ENCODE measurements at regions not wholly inside any gene's neighbourhood (a gene's known extent, or its start where the extent isn't known, plus 50 kb on each side); places are given as distances from the start of the nearest gene placed in this dataset.

DNA sequence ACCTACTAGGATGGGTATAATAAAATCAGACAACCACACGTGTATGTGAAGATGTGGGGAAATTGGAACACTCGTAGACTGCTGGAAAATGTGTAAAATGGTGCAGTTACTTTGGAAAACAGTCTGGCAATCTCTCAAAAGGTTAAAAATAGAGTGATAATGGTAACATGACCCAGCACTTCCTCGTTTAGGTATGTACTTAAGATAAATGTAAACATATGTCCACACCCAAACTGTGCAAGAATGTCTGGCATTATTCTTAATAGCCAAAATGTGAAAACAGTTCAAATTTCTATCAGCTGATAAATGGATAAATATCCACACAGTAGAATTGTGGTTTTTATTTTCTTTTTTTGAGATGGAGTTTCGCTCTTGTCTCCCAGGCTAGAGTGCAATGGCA, 272.8 kb downstream of the ZNF248 start:
- Mint-ChIP-seq H3K27ac (no peak overlapping the region), H3K36me3 (no peaks in the 10 kb centered on the region), H3K4me3 (no peak overlapping the region), H3K4me1 (ENCODE audit: unreplicated experiment) (no peaks in the 10 kb centered on the region), H3K27me3 (no peaks in the 10 kb centered on the region), H3K9me3 (peaks cover 9% of the 10 kb centered on the region)
- no peak for DNase-seq (ENCODE audit: extremely low spot score, unreplicated experiment)
- TF ChIP-seq, protein P1, sequence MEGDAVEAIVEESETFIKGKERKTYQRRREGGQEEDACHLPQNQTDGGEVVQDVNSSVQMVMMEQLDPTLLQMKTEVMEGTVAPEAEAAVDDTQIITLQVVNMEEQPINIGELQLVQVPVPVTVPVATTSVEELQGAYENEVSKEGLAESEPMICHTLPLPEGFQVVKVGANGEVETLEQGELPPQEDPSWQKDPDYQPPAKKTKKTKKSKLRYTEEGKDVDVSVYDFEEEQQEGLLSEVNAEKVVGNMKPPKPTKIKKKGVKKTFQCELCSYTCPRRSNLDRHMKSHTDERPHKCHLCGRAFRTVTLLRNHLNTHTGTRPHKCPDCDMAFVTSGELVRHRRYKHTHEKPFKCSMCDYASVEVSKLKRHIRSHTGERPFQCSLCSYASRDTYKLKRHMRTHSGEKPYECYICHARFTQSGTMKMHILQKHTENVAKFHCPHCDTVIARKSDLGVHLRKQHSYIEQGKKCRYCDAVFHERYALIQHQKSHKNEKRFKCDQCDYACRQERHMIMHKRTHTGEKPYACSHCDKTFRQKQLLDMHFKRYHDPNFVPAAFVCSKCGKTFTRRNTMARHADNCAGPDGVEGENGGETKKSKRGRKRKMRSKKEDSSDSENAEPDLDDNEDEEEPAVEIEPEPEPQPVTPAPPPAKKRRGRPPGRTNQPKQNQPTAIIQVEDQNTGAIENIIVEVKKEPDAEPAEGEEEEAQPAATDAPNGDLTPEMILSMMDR (conservative IDR thresholded peaks at IDR 0.05), result no peak

DNA sequence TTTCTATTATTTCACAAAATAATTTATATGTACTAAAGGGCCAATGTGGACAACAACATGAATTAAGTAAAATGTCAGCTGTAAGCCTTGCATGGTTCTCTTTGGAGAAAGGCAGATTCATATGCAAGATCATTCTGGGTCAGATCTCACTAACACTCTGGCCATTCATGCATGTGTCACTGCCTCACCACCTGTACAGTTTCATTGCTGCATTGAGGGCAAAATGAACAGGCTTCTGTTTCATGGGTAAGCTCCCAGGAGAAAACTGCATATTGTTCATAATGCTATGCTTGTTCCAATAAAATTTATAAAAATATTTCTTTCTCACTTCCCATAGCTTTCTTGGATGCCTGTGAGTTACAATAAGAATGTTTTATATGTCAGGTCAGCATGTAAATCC, 275.2 kb downstream of the ZNF248 start:
- no peak overlapping the region for H3K4me3 Mint-ChIP-seq
- H3K9me3 Mint-ChIP-seq, result peaks cover under 1% of the 10 kb centered on the region
- TF ChIP-seq, protein P1 (conservative IDR thresholded peaks at IDR 0.05), result no peak

DNA sequence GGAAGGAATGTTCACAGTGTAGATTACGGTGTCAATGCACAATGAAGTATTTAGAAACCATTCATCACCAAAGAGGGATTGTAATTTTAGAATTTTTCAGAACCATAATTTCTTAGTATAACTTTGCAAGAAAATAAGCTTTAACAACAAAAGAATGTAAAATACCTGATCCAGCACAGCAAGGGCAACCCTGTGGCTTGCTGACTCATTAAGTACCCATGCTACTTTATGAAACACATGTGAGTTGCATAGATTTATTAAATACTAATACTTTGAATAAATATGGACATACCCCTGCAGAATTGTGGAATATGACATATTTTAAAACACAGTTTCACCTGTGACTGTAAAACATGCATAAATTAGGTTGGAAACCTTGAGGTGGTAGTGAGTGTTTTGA, 281.3 kb downstream of the ZNF248 start:
- Mint-ChIP-seq H3K27me3 (no peaks in the 10 kb centered on the region), H3K9me3 (peaks cover 19% of the 10 kb centered on the region), H3K4me1 (ENCODE audit: unreplicated experiment) (no peaks in the 10 kb centered on the region), H3K27ac (no peak overlapping the region), H3K36me3 (no peaks in the 10 kb centered on the region), H3K4me3 (no peak overlapping the region)
- DNase-seq (ENCODE audit: extremely low spot score, unreplicated experiment), result no peak
- TF ChIP-seq, protein P1 (conservative IDR thresholded peaks at IDR 0.05), result no peak

More for the DNA sequence above, 275.2 kb downstream of the ZNF248 start:
- DNase-seq (ENCODE audit: extremely low spot score, unreplicated experiment), result no peak
- Mint-ChIP-seq H3K4me1 (ENCODE audit: unreplicated experiment) (no peaks in the 10 kb centered on the region), H3K27ac (no peak overlapping the region), H3K27me3 (no peaks in the 10 kb centered on the region), H3K36me3 (no peaks in the 10 kb centered on the region)

DNA sequence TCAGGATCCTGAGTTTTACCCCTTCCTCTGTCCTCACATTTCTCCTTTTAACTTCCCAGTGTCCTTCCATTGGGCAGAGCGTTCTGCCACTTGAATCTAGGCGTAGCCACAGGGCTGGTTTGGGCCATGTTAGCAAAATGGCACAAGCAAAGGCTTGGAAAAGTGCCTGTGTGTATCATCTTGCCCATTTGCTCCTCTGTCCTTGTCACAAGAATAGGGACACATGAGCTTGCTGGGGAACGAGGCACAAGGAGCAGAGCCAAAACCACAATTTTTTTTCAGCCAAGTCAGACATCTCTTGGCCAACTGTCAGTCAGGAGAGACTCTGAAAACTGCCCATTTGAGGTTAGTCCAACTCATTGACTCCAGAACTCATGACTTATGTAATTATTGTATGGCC, 285.2 kb downstream of the ZNF248 start:
- no peaks in the 10 kb centered on the region for H3K27me3 Mint-ChIP-seq
- H3K4me1 Mint-ChIP-seq (ENCODE audit: unreplicated experiment), result no peaks in the 10 kb centered on the region
- TF ChIP-seq, protein P1 (conservative IDR thresholded peaks at IDR 0.05), result no peak
- DNase-seq (ENCODE audit: extremely low spot score, unreplicated experiment), result no peak
- H3K36me3 Mint-ChIP-seq, result no peaks in the 10 kb centered on the region
- no peak overlapping the region for H3K27ac Mint-ChIP-seq
- no peak overlapping the region for H3K4me3 Mint-ChIP-seq
- H3K9me3 Mint-ChIP-seq, result peaks cover 18% of the 10 kb centered on the region

DNA sequence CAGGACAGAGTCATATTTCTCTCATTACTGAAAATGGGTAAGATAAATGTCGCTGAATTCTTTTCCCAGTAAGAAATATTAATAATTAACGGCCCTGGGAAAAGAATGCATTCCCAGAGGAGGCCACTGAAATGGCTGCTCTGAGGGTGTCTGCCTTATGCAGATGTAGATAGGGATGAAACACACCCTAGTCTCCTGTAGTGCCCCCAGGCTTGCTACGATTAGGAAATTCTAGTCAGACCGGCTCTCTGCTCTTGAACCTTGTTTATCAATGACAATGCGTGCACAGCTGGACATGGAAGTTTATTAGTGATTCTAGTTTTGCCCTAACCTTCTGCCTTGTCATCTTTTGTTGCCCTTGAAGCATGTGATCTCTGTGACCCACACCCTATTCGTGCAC, 291.1 kb downstream of the ZNF248 start:
- Mint-ChIP-seq H3K4me1 (ENCODE audit: unreplicated experiment) (no peaks in the 10 kb centered on the region), H3K27me3 (no peaks in the 10 kb centered on the region), H3K9me3 (peaks cover 6% of the 10 kb centered on the region)

More for the DNA sequence above, 291.1 kb downstream of the ZNF248 start:
- Mint-ChIP-seq H3K36me3 (peaks cover 3% of the 10 kb centered on the region), H3K4me3 (no peak overlapping the region), H3K27ac (no peak overlapping the region)
- TF ChIP-seq, protein P1 (conservative IDR thresholded peaks at IDR 0.05), result no peak
- DNase-seq (ENCODE audit: extremely low spot score, unreplicated experiment), result no peak
